ENCODE measurements at regions not wholly inside any gene's neighbourhood (a gene's known extent, or its start where the extent isn't known, plus 50 kb on each side); places are given as distances from the start of the nearest gene placed in this dataset.

- no peak overlapping the region for H3K9ac ChIP-seq (ENCODE audit: low read length)
- H2AFZ ChIP-seq (ENCODE audit: low read length), result no peak overlapping the region
These were observed 431.9 kb downstream of the MATN1 start for GRCh38 chr1:30291526-30291925.

GRCh38 chr1:30290581-30290980 lies 432.8 kb downstream of the MATN1 start:
- Histone ChIP-seq H3K4me2 (ENCODE audit: low read depth, low read length, poor library complexity, severe bottlenecking) (no peak overlapping the region), H4K20me1 (ENCODE audit: insufficient read depth, low read depth, low read length) (no peaks in the 10 kb centered on the region), H2AFZ (ENCODE audit: low read length) (no peak overlapping the region), H3K9me2 (replicated peaks; ENCODE audit: insufficient read depth, low read length) (no peaks in the 10 kb centered on the region), H3K9me3 (ENCODE audit: low read length) (no peaks in the 10 kb centered on the region), H3K27me3 (ENCODE audit: low read length) (no peaks in the 10 kb centered on the region), H3K4me1 (ENCODE audit: low read length) (no peaks in the 10 kb centered on the region), H3K36me3 (ENCODE audit: insufficient read depth, low read length) (no peaks in the 10 kb centered on the region), H3K4me3 (ENCODE audit: low read length) (no peak overlapping the region), H3K27ac (ENCODE audit: low read length) (no peak overlapping the region), H3K9ac (ENCODE audit: low read length) (no peak overlapping the region), H3K79me2 (ENCODE audit: low read length) (no peaks in the 10 kb centered on the region)
- no peak for DNase-seq

More at GRCh38 chr1:30291526-30291925, 431.9 kb downstream of the MATN1 start:
- H3K4me1 ChIP-seq (ENCODE audit: low read length), result no peaks in the 10 kb centered on the region
- no peak overlapping the region for H3K4me2 ChIP-seq (ENCODE audit: low read depth, low read length, poor library complexity, severe bottlenecking)
- H3K79me2 ChIP-seq (ENCODE audit: low read length), result no peaks in the 10 kb centered on the region
- H3K27me3 ChIP-seq (ENCODE audit: low read length), result no peaks in the 10 kb centered on the region
- H3K9me2 ChIP-seq (replicated peaks; ENCODE audit: insufficient read depth, low read length), result no peaks in the 10 kb centered on the region
- DNase-seq, result no peak
- no peaks in the 10 kb centered on the region for H3K9me3 ChIP-seq (ENCODE audit: low read length)
- H3K27ac ChIP-seq (ENCODE audit: low read length), result no peak overlapping the region
- H3K36me3 ChIP-seq (ENCODE audit: insufficient read depth, low read length), result no peaks in the 10 kb centered on the region
- no peaks in the 10 kb centered on the region for H4K20me1 ChIP-seq (ENCODE audit: insufficient read depth, low read depth, low read length)
- H3K4me3 ChIP-seq (ENCODE audit: low read length), result no peak overlapping the region

DNA sequence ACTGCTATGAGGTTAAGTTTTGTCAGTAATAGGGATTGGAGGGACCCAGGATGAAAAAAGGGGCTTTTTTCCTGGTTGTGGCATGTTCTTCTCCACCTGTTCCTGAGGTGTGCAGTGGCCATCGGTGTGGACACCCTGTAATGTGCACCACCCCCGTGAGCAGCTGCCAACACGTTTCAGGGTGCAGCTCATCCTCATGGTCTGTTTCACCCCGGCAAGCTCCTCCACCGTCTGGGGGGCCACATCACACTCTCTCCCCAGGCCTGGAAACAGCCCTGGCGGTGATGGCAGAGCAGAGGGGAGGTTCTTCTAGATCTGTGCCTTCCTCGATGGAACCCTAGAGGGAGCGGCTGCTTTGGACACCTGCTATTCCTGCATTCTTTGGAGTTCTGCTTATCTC lies 435.4 kb downstream of the MATN1 start:
- no peak overlapping the region for H3K27ac ChIP-seq (ENCODE audit: low read length)
- no peaks in the 10 kb centered on the region for H3K4me1 ChIP-seq (ENCODE audit: low read length)
- no peaks in the 10 kb centered on the region for H3K79me2 ChIP-seq (ENCODE audit: low read length)
- no peak for DNase-seq
- H3K27me3 ChIP-seq (ENCODE audit: low read length), result no peaks in the 10 kb centered on the region
- H3K9me2 ChIP-seq (replicated peaks; ENCODE audit: insufficient read depth, low read length), result no peaks in the 10 kb centered on the region
- H4K20me1 ChIP-seq (ENCODE audit: insufficient read depth, low read depth, low read length), result no peaks in the 10 kb centered on the region
- no peak overlapping the region for H3K4me2 ChIP-seq (ENCODE audit: low read depth, low read length, poor library complexity, severe bottlenecking)
- H3K9ac ChIP-seq (ENCODE audit: low read length), result no peak overlapping the region
- no peak overlapping the region for H3K4me3 ChIP-seq (ENCODE audit: low read length)
- H3K36me3 ChIP-seq (ENCODE audit: insufficient read depth, low read length), result no peaks in the 10 kb centered on the region
- no peak overlapping the region for H2AFZ ChIP-seq (ENCODE audit: low read length)
- H3K9me3 ChIP-seq (ENCODE audit: low read length), result no peaks in the 10 kb centered on the region

DNA sequence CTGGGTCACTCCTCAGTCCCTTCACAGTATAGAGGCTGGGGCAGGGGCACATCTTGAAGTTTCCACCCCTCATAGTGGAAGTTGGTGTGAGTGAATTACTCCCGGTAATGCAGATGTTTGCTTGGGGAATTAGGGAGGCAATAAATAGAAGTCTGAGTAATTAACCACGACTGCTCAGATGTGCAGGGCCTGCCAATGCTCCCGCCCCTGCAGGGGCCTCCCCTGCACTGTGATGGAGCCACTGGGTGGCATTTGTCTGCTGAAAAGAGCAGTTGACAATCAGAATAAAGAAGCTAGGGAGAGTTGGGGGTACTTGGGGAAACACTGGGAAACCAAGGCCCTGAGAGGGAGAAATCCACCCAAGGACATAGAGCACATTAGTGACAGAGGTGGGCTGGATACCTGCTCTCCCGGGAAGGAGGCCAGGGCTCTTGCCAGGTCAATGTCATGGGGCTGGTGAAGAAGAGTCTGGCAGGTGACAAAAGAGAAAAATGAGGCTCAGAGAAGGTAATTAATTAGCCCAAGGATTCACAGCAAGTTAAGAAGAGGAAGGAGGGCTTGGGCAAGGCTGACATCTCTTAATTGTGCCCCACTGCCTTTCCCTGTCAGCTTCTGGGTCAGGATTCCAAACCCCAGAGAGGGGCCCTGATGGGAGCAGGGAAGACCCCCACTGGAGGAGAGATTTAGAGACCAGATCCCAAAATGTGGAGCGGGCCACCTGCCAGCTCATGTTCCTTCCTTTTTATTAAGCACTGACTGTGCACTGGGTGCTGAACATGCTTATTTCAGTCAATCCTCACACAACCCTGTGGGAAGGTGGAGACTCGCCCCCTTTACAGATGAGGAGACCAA lies 436.2 kb downstream of the MATN1 start:
- H3K4me2 ChIP-seq (ENCODE audit: low read depth, low read length, poor library complexity, severe bottlenecking), result no peak overlapping the region
- H3K27me3 ChIP-seq (ENCODE audit: low read length), result no peaks in the 10 kb centered on the region
- no peaks in the 10 kb centered on the region for H3K9me3 ChIP-seq (ENCODE audit: low read length)
- H3K4me1 ChIP-seq (ENCODE audit: low read length), result no peaks in the 10 kb centered on the region
- no peak overlapping the region for H3K27ac ChIP-seq (ENCODE audit: low read length)
- no peak for DNase-seq
- no peak overlapping the region for H3K4me3 ChIP-seq (ENCODE audit: low read length)
- no peaks in the 10 kb centered on the region for H3K36me3 ChIP-seq (ENCODE audit: insufficient read depth, low read length)
- no peak overlapping the region for H3K9ac ChIP-seq (ENCODE audit: low read length)
- H4K20me1 ChIP-seq (ENCODE audit: insufficient read depth, low read depth, low read length), result no peaks in the 10 kb centered on the region
- no peaks in the 10 kb centered on the region for H3K9me2 ChIP-seq (replicated peaks; ENCODE audit: insufficient read depth, low read length)
- H3K79me2 ChIP-seq (ENCODE audit: low read length), result no peaks in the 10 kb centered on the region
- H2AFZ ChIP-seq (ENCODE audit: low read length), result no peak overlapping the region

DNA sequence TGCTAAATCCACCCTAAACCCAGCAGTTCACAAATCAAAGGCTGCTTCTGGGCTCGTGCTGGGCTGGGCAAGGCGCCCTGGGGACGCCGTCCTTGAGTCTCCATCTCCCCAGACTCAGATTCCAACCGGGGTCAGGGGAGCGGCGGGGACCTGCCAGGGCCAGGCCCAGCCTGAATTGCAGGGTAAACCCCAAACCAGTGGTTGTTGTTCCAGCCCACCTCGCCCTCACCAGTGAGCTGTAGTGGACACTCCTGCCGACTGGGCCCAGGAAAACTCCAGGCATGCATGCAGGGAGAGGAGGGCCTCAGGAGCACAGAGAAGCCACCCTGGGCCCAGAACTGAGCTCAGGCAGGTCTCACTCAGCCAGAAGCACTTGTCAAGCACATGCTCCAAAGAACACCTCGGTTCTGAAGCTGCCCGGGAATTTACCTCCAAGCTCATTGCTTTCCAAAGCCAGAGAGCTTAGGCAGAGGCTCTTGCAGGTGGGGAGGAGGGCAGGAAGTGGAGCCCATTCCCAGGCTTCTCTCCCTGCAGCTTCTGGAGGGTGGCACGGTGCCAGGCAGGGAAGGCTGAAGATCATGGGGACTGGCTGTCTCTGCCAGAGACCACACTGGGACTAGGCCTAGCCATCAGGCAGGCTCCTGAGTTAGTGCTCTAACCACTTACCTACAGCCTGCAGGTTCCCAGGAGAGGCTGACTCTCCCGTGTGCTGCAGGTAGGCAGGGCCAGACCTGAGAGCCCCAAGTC lies 437.0 kb downstream of the MATN1 start:
- Histone ChIP-seq H2AFZ (ENCODE audit: low read length) (no peak overlapping the region), H3K9ac (ENCODE audit: low read length) (no peak overlapping the region), H4K20me1 (ENCODE audit: insufficient read depth, low read depth, low read length) (no peaks in the 10 kb centered on the region), H3K4me3 (ENCODE audit: low read length) (no peak overlapping the region), H3K27me3 (ENCODE audit: low read length) (no peaks in the 10 kb centered on the region), H3K9me2 (replicated peaks; ENCODE audit: insufficient read depth, low read length) (no peaks in the 10 kb centered on the region), H3K36me3 (ENCODE audit: insufficient read depth, low read length) (no peaks in the 10 kb centered on the region), H3K9me3 (ENCODE audit: low read length) (no peaks in the 10 kb centered on the region), H3K27ac (ENCODE audit: low read length) (no peak overlapping the region), H3K79me2 (ENCODE audit: low read length) (no peaks in the 10 kb centered on the region), H3K4me2 (ENCODE audit: low read depth, low read length, poor library complexity, severe bottlenecking) (no peak overlapping the region), H3K4me1 (ENCODE audit: low read length) (no peaks in the 10 kb centered on the region)
- no peak for DNase-seq

DNA sequence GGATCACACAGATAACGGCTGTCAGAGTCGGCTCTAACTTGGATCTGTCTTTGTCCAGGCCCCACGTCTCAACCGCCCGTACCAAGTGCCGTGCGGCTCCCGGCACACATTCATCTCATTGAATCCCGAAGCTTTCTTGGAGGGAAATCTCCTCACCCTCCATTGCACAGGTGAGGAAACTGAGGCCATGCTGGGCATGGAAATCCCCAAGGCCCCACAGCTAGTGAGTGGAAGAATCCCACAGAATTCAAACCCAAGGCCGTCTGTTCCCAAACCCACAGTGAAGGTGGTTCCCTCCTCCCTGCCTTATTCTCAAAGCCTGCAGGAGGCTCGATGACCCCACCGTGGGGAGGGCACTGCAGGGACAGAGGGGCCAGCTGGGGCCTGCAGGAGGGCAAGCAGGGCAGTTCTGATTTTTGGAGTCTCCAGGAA lies 437.9 kb downstream of the MATN1 start:
- Histone ChIP-seq H3K9me2 (replicated peaks; ENCODE audit: insufficient read depth, low read length) (no peaks in the 10 kb centered on the region), H4K20me1 (ENCODE audit: insufficient read depth, low read depth, low read length) (no peaks in the 10 kb centered on the region), H3K27me3 (ENCODE audit: low read length) (no peaks in the 10 kb centered on the region), H3K4me1 (ENCODE audit: low read length) (no peaks in the 10 kb centered on the region), H2AFZ (ENCODE audit: low read length) (no peak overlapping the region), H3K4me3 (ENCODE audit: low read length) (no peak overlapping the region), H3K4me2 (ENCODE audit: low read depth, low read length, poor library complexity, severe bottlenecking) (no peak overlapping the region), H3K79me2 (ENCODE audit: low read length) (no peaks in the 10 kb centered on the region), H3K9me3 (ENCODE audit: low read length) (no peaks in the 10 kb centered on the region), H3K27ac (ENCODE audit: low read length) (no peak overlapping the region), H3K36me3 (ENCODE audit: insufficient read depth, low read length) (no peaks in the 10 kb centered on the region), H3K9ac (ENCODE audit: low read length) (no peak overlapping the region)
- DNase-seq, result no peak

DNA sequence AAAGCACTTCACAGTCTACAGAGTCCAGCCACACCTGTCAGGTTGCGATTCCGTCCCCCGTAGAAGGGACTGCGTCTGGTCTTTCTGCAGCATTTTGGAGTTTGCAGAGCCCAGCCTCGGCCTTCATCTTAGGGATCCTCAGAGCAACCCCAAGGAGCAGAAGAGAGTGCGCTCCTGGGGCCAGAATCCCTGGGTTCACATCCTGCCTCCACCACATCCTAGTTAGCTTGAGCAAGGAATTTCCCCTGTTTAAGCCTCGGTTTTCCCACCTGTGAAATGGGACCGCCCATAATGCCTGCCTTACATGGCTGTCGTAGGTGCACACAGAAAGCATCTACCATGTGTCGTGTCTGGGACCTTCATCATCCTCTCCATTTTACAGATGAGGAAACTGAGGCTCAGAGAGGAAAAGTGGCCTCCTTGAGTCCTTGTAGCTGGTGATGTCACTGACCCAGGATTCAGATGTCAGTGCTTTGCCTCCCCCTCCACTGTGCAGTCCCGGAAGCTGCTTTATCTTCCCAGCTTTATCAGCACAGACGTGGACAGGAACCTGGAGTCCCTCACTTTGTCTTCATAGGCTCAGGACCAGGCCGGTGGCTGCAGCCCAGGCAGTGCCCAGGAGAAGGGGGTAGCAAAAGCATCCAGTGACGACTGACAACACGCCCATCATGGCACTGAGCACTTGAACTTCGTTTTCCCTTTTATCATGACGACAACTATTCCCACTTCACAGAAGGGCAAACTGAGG lies 438.5 kb downstream of the MATN1 start:
- no peaks in the 10 kb centered on the region for H3K79me2 ChIP-seq (ENCODE audit: low read length)
- H3K4me3 ChIP-seq (ENCODE audit: low read length), result no peak overlapping the region
- no peak overlapping the region for H2AFZ ChIP-seq (ENCODE audit: low read length)
- H3K9ac ChIP-seq (ENCODE audit: low read length), result no peak overlapping the region
- no peak overlapping the region for H3K27ac ChIP-seq (ENCODE audit: low read length)
- H4K20me1 ChIP-seq (ENCODE audit: insufficient read depth, low read depth, low read length), result no peaks in the 10 kb centered on the region
- no peaks in the 10 kb centered on the region for H3K4me1 ChIP-seq (ENCODE audit: low read length)
- no peak overlapping the region for H3K4me2 ChIP-seq (ENCODE audit: low read depth, low read length, poor library complexity, severe bottlenecking)
- H3K9me2 ChIP-seq (replicated peaks; ENCODE audit: insufficient read depth, low read length), result no peaks in the 10 kb centered on the region
- H3K36me3 ChIP-seq (ENCODE audit: insufficient read depth, low read length), result no peaks in the 10 kb centered on the region
- no peak for DNase-seq
- H3K9me3 ChIP-seq (ENCODE audit: low read length), result no peaks in the 10 kb centered on the region
- no peaks in the 10 kb centered on the region for H3K27me3 ChIP-seq (ENCODE audit: low read length)

- Histone ChIP-seq H3K27ac (ENCODE audit: low read length) (no peak overlapping the region), H3K4me3 (ENCODE audit: low read length) (no peak overlapping the region), H3K9me2 (replicated peaks; ENCODE audit: insufficient read depth, low read length) (no peaks in the 10 kb centered on the region), H4K20me1 (ENCODE audit: insufficient read depth, low read depth, low read length) (no peaks in the 10 kb centered on the region), H3K9ac (ENCODE audit: low read length) (no peak overlapping the region), H3K79me2 (ENCODE audit: low read length) (no peaks in the 10 kb centered on the region), H3K4me1 (ENCODE audit: low read length) (no peaks in the 10 kb centered on the region), H3K36me3 (ENCODE audit: insufficient read depth, low read length) (no peaks in the 10 kb centered on the region), H3K4me2 (ENCODE audit: low read depth, low read length, poor library complexity, severe bottlenecking) (no peak overlapping the region), H3K9me3 (ENCODE audit: low read length) (no peaks in the 10 kb centered on the region), H3K27me3 (ENCODE audit: low read length) (no peaks in the 10 kb centered on the region), H2AFZ (ENCODE audit: low read length) (no peak overlapping the region)
- DNase-seq, result no peak
These were observed 439.2 kb downstream of the MATN1 start for GRCh38 chr1:30284226-30284625.
